HG03280 (cell line): ENCODE measurements at regions not wholly inside any gene's neighbourhood (a gene's known extent, or its start where the extent isn't known, plus 50 kb on each side); places are given as distances from the start of the nearest gene placed in this dataset.
"Not testable (repeated sequence)": the region's sequence is repeated elsewhere in the genome, so short reads cannot be mapped to it uniquely, and the experiment has no call there.

ENCODE experiments used
- ATAC-seq: cut with Tn5 transposase; IDR thresholded peaks from one replicate; pipeline ENCODE4 v1.9.1; 2021; ENCODE audit warnings: mild to moderate bottlenecking, moderate library complexity; ENCODE audit not compliant: unreplicated experiment

DNA sequence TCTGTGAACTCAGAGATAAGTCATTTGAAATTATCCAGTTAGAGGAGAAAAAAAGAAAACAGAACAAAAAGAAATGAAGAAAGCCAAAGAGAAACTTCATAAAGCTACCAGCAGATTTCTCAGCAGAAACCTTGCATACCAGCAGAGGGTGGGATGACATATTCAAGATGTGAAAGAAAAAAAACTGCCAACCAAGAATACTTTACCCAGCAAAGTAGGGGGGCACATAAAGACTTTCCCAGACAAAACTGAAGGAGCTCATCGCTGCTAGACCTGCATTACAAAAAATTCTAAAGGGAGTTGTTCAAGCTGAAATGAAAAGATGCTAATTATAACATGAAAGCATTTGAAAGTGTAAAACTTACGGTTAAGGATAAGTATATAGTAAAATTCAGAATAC, 246.3 kb downstream of the FNDC1 start:
- ATAC-seq = no peak

DNA sequence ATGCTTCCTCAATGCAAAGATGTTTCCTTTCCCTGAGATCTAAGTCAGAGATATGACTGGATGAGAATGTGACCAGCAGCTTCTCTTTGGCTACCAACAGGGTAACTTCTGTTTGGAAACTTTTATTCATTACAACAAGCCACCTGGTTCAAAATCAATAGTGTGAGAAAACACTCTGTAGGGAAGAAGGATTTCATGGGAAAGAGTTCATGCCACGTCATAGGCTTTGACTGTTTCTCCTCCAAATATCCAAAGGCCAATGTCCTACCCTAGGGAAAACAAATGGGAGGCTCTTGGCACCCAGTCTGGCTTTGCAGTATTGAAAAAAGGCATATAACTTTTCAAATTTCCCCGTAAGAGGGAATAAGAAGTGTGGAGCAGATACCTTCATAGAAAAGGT, 245.5 kb downstream of the FNDC1 start:
- ATAC-seq = no peak

DNA sequence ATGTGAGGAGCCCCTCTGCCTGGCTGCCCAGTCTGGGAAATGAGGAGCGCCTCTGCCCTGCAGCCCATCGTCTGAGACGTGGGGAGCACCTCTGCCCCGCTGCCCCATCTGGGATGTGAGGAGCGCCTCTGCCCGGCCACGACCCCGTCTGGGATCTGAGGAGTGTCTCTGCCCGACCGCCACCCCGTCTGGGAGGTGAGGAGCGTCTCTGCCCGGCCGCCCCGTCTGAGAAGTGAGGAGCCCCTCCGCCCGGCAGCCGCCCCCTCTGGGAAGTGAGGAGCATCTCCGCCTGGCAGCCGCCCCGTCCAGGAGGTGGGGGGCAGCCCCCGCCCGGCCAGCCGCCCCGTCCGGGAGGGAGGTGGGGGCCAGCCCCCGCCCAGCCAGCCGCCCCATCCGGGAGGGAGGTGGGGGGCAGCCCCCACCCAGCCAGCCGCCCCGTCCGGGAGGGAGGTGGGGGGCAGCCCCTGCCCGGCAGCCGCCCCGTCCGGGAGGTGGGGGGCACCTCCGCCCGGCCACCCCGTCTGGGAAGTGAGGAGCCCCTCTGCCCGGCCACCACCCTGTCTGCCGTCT, 238.1 kb downstream of the FNDC1 start:
- not testable (repeated sequence) for ATAC-seq

DNA sequence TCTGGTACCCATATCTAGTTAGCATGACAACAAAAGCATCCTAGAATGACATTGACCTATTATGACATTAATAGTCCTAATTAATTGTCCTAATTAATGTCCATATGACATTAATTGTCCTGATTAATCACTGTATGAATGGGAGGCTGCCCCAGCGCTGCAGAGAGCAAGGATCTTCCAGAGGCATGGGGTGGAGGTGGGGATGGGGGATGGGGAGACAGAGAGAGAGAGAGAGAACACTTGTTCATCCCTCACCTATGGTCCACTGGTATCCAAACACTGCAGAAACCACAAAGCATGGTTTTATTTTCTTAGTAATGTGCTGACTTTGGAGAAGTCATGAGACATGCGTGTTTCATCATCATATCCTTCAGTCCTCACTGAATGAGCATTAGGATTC, 235.1 kb downstream of the FNDC1 start:
- ATAC-seq = no peak

DNA sequence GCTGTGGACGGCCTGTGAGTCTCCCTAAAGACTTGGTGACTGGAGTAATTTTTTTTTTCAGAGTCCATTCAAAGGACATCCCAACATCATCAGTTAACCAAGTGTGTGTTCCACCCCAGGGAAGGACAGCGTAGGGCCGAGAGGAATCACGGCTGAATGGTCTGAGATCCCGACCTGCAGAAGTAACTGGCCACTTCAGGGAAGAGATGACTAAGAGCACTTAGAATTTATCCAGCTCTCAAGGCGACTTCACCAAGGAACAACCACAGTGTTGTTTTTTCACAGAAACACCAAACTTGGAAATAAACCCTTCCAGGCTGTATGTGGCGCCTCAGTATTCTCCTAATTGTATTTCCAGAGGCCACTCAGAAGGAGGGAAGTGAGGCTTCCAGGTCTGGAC, 231.6 kb downstream of the FNDC1 start:
- ATAC-seq = no peak

DNA sequence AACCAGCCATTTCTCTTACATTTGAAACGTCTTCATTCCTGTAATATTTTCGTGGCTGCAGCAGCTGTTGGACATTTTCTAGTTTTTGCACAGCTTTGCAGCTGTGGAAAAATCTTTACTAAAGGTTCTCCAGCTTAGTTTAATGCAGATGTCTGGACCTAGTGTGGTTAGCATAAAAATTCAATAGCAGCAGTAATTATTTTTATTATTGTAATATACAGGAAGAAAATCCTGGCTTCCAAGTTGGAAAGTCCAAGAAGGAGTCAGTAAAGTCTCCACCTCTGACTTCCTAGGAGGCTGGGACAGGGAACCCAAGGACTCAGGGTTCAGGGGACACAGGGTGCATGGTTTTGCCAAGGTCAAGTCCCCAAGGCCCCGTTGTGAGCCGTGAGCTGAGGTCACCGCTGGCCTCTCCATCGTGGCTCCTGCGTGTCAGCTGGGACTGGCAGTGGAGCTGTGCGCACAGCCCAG, 230.6 kb downstream of the FNDC1 start:
- no peak for ATAC-seq

DNA sequence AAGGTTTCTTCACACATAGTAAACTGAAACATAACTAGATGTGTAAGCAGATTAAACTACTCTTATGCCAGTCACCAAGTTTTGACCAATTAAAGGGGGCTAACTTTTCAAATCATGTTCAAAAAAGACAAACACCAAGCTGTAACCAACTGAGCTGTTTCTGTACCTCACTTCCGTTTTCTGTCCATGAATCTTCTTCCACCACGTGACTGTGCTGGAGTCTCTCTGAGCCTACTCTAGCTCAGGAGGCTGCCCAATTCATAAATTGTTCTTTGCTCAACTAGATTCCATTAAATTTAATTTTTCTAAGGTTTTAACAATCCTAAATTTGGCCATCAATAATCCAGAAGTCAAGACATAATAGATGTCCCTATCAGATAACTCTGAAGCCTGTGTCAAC, 229.4 kb downstream of the FNDC1 start:
- ATAC-seq = no peak

DNA sequence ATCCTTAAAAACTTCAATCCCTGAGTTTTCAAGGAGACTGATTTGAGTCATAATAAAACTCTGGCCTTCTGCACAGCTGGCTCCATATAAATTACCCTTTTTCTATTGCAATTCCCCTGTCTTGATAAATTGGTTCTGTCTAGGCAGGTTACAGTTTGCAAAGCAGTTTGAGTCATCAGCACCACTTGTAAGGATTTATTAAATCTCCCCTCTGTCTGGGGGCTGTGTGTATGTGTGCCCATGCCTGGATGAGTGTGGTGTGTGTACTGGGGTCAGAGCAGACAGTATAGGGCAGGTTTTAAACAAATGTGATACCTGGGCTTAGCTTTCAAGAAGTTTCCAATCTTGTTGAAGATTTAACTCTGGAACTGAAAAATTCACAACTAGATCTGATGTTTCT, 228.6 kb downstream of the FNDC1 start:
- no peak for ATAC-seq

DNA sequence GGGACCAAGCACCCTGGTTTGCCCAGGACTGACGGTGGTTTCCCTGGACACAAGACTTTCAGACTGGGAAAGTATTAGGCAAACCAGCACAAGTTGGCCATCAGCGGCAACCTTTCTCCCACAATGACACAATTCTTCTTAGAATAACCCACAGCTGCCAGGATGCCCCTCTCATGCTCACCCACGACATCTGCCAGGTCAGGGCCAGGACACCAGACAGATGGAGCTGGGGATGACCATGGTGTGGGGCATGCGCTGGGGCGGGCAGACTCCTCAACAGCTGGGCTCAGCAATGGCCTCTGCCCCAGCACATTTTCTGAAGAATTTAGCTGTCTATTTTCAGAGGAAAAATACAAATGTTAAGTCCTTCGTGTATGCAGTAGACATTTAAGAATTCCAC, 226.4 kb downstream of the FNDC1 start:
- ATAC-seq = no peak

DNA sequence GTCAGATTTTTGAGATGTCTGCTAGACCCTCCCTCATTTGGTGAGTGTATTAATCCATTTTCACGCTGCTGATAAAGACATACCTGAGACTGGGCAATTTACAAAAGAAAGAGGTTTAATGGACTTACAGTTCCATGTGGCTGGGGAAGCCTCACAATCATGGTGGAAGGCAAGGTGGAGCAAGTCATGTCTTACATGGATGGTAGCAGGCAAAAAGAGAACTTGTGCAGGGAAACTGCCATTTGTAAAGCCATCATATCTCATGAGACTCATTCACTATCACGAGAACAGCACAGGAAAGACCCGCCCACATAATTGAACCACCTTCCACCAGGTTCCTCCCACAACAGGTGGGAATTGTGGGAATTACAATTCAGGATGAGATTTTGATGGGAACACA, 223.5 kb downstream of the FNDC1 start:
- ATAC-seq = not testable (repeated sequence)

DNA sequence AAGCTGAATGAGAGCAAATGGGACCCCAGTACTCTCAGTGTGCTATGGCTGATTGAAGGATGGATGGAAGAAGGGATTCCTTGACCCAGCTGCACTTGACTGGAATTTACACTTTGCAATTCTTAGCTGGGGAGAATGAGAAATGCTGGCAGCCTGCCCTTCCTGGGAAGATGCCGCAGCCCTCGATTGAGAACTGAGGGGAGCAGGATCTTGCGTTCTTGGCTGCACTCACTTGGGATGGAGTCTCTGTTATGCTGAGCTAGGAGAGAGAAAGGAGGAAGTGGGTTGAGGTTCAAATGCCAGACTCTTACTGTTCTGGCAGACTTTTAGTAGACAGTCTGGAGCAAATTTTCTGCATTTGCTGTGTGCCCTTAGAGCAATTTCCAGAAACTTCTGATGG, 221.2 kb downstream of the FNDC1 start:
- no peak for ATAC-seq

DNA sequence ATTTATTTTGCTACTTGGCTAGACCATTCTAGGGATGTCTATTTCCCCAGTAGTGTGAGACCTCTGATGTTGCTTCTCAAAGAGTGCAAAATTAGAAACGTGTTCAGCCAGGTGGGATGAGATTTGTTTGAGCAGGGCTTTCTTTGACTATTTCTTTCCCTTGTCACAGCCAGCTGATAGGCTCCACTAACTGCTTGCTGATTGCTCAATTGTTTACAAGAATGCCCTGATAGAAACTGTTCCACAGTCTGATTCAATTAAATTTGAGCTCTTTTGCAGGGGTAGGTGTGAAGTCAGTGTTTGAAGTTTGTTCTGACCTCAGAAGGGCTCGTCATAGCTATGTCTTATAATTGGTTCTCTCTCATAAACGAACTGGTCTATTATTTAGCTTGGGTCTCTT, 220.5 kb downstream of the FNDC1 start:
- no peak for ATAC-seq

DNA sequence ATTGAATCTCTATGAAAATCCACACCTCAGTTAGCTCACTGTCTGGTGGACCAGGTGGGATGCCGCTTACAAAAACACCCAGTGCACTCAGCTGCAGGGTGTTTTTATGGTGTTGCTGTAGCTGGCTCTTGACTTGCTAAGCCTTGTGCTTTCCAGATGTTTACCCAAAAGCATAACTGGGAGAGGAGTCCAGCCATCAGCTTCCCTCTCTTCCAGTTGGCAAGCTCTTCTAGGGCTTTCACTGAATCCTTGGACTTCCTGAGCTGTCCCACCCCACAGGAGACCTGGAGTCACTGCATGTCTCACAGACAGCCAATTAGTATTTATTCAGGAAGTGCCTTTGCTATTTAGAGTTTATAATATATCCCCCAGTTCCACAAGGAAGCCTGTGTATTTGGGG, 210.9 kb downstream of the FNDC1 start:
- no peak for ATAC-seq

DNA sequence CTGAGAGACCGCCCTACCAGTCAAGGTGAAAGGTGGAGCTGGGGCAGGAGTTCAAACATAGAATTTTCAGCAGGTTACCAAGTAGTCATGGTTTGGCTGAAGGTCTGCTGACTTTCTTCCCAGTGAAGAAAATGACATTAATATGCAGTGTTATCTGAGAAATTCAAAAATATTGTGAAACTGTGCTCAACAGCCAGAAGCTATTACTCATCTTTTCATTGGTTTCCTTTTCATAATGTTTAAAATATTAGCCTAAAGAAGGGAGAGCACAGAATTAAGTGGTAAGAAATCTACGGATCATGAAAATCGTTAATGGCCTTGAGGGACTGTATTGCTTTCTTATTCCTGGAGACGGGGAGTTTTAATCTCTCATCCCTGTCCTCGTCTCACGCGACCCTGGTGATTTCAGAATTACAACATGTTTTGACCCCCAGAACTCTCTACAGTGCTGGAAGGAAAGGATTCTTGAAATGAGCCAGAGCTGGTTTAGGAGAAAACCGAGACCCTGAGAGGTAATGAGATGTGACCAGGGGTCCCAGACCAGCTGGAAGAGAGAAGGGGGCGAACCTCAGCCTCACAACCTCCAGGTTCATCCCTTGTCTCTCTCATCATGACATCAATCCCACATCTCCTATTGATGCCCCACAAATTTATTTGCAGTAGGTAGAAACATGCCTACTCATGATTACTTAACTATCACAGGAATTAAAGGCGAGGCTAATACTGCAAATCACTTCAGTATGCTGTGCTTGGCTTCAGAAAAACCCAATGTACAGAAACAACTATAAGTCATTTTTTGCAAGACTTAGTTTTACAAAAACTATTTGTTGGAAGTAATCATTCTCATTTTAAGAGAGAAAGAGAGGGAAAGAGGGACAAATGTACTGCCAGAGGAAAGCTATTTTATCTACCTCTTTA, 209.5 kb downstream of the FNDC1 start:
- ATAC-seq = no peak

DNA sequence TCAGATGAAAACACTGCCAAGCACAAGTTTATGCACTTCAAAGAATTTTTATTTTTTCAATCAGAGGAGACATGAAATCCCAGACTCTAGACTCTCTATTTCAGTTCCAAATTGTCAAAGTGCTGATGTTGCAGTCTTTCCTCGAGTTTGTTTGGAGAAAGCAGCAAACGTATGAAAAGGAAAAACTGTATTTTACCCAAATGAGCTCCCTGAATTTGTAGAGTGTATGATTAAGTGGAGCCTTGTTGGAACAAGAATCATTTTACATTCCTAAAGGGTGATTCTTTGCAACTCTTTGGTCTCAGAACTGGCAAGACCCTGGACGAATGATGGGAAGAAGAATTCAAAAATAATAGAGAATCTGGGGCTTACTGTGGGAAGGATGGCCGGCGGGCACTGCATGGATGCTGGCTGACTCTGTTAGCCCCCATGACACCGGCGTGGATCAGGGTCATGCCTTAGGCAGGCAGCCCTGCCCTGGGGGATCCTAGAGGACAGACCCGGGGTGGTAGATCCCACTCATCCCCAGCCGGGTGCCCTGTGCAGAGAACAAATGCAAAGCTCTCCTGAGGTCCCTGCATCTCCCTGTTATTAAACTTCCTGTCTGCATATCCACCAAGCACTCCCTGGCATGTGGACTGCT, 207.4 kb downstream of the FNDC1 start:
- ATAC-seq = no peak

DNA sequence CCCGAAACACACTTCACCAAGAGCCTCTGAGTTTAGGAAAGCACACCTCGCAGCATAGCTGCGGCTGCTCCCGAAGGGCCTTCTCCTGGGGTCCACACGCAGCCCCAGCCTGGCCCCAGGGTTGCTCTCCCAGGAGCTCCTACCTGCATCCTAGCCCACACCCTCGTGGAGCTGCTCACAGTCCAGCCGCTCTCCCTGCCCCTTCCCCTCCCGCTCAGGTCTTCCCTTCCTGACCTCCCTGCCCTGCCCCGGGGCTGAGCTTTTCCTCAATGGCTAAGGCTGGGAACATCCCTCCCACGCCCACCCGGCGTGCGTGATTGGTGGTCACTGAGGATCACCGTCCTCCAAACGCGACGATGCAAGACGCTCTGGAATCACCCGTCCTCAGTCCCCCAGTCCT, 205.8 kb downstream of the FNDC1 start:
- no peak for ATAC-seq

DNA sequence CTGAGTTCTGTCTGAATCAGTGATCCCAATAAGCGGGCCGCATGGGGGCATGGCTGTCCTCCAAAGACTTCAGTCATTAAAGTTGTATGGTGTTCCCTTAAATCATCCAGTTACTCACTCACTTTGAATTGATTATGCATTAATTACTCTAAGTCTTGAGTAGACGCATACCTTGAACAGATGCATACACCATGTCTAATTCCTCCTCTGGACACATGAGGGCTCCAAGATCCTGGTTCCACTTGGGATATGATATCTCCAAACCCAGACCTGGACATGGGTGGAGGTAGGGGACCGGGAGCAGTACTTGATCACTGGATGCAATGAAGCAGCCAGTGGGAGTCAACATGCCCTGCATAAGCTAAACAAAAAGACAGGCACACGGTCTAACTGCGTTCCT, 204.5 kb downstream of the FNDC1 start:
- no peak for ATAC-seq

DNA sequence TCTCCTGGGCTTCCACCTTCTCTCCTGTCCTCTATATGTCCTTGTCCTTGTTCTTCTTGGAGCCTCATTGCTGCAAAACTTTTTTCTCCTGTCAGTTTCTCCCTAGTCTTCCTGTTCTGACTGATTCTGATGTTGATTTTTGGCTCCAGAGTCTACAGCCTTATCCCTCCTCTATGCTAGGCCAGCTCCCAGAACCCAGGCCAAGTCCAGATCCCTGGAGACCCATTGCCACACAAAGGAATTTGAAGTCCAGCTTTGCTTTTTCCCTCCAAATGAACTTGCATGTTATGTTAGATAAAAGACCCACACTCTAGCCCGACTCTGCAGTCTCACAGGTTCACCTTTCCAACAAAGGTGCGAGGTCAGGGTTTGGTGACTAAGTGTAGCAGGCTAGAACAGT, 203.1 kb downstream of the FNDC1 start:
- no peak for ATAC-seq

DNA sequence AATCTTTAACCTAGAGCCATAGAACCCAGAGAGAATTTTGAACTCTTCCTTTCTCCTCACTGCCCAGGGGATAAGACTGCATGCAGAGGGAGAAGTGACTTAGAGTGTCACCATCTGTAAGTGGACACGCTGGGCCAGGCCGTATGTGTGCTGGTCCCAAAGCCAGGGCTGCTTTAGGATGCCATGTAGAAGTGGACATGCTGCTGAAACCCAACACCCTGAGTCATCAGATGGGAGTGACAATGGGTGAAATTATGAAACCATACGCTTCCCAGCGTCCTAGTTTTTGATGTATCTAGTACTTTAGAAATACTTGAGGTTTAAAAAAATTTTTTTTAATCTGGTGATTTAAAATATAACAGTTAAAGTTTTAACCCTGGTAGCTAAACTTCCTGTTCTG, 191.1 kb downstream of the FNDC1 start:
- no peak for ATAC-seq

DNA sequence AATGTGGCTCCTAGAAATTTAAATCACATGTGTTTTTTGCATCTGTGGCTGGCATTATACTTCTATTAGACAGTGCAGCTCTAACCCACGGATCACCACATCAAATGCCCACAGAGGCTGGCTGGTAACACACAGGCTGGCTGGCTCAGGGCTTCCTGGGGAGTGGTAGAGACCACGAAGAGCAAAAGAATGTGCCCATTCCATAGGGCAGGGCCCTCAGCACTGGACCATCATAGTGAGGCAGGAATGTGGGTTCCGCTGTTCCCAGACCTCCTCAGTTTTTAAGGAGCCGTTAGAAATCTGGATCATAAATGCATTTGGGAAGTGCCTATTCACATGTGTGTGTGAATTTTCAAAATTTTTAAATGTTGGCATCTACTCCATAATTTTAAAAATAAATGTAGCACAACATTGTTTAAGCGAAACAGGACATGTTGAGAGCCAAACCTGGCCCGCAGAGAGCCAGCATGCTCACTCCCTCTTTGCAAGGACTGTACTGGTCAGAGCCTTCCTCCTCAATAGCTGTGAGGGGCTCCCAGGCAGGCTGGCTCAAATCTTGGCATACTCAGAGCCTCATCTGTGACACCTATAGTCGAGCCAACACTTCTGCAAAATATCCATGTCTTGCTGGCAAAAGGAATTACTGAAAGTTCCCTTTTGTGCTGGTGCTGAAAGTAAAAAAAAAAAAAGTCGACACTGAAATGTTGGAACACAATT, 190.5 kb downstream of the FNDC1 start:
- no peak for ATAC-seq

DNA sequence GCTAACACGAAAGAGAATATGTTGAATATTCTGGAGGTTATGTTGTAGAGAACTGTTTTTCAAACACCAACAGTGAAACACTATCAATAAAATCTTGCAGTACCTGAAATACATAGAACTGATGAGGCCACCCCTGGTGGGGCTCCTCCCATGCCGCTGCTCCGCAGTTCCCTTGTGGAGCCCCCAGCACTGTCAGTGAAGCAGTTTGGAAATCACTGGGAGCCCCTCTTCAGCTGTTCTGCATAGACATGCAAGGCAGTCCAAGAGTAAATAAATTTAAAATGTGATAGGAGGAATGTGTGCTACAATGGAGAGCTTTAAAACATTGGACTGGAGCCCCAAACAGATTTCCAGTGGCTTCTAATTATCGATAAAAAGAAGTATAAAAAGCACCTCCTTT, 189.4 kb downstream of the FNDC1 start:
- no peak for ATAC-seq
